ENCODE measurements at regions not wholly inside any gene's neighbourhood (a gene's known extent, or its start where the extent isn't known, plus 50 kb on each side); places are given as distances from the start of the nearest gene placed in this dataset.

DNA sequence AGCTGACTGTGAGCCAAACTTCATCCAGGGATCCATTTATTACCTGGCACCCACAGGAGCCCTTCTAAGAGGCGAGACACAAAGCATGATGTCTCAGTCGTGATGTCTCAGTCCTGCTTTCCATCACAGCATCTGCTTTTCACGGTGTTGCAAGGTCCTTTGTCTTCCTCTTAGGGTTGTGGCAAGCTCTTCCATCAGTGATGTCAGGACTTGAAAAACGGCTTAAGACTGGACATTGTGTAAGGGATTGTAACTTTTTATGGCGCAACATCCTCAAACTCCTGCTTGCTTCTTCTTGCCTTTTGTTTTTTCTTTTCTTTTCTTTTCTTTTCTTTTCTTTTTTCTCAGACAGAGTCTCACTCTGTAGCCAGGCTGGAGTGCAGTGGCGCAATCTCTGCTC lies 586.5 kb upstream of the TMEM132C start:
- H3K36me3 Mint-ChIP-seq, result no peaks in the 10 kb centered on the region
- H3K4me3 Mint-ChIP-seq, result no peak overlapping the region
- no peak overlapping the region for H3K27ac Mint-ChIP-seq

DNA sequence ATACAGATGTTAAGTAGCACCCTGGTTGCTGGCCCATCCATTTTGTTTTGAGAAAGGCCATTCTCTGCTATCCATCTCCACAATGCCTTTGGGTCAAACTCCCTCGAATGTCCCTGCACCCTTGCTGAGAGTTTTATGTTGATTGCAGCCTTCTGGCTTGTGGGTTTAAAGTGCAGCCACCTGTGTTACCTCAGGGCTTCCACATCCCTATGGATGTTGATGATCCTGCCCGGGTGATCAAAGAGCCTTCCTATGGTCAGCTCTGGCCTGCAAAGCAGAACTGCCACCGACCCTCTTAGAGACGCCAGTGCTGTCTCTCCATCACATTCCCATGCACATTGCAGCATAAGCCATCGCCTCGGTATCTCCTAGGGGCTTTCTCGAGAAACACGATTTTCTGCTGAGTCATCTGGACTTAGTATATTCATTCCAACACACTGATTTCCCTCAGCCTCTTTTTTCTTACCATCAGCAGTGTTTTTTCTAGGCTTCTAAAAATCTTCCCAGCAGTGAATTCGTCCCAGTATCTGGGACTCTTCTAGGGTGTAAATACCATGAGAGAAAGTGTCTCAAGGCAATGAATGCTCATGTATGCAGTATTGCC lies 585.7 kb upstream of the TMEM132C start:
- Mint-ChIP-seq H3K4me3 (no peak overlapping the region), H3K9me3 (ENCODE audit: low read depth) (no peaks in the 10 kb centered on the region), H3K36me3 (no peaks in the 10 kb centered on the region), H3K4me1 (ENCODE audit: low read depth) (no peaks in the 10 kb centered on the region), H3K27ac (no peak overlapping the region), H3K27me3 (no peaks in the 10 kb centered on the region)

More for the DNA sequence above, 586.5 kb upstream of the TMEM132C start:
- no peaks in the 10 kb centered on the region for H3K9me3 Mint-ChIP-seq (ENCODE audit: low read depth)
- no peaks in the 10 kb centered on the region for H3K4me1 Mint-ChIP-seq (ENCODE audit: low read depth)
- H3K27me3 Mint-ChIP-seq, result no peaks in the 10 kb centered on the region

DNA sequence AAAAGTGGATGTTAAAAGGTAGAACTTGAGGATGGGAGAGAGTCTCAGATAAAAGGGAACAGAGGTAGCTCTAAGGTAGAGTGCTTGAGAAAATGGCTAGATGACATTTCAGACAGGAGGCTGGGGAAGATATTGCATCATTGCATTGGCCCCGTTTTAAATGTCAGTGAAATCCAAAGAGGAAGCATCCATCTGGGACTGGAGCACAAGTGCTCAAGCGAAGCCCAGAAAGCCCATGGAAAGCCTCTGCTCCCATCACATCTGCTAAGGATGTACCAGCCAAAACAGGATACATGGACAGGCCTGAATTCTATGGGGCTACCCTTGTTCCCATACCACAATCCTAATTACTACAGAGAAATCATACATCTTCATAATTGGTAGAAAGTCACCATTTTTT lies 581.5 kb upstream of the TMEM132C start:
- peaks cover 1% of the 10 kb centered on the region for H3K27me3 Mint-ChIP-seq
- H3K4me3 Mint-ChIP-seq, result no peak overlapping the region
- no peaks in the 10 kb centered on the region for H3K4me1 Mint-ChIP-seq (ENCODE audit: low read depth)
- no peaks in the 10 kb centered on the region for H3K36me3 Mint-ChIP-seq
- no peak overlapping the region for H3K27ac Mint-ChIP-seq
- no peaks in the 10 kb centered on the region for H3K9me3 Mint-ChIP-seq (ENCODE audit: low read depth)

DNA sequence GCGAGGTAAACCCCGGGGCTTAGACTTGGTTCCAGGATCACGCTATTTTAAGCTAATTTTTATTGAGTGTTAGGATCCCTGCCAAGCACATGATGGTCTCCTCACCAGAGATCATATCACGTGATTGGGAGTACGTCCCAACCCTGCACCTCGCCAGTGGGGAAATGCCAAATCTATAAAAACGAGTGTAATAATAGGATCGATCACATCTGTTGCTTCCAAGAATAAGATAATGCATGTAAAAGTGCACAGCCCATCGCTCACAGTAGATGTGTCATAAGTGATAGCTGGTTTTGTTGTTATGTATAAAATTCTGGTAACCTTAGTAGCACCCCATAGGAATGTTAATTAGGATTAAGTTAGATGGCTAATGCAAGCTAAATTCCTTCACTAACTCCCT lies 581.0 kb upstream of the TMEM132C start:
- Mint-ChIP-seq H3K36me3 (no peaks in the 10 kb centered on the region), H3K27ac (no peak overlapping the region), H3K9me3 (ENCODE audit: low read depth) (no peaks in the 10 kb centered on the region), H3K27me3 (peaks cover 1% of the 10 kb centered on the region), H3K4me1 (ENCODE audit: low read depth) (no peaks in the 10 kb centered on the region), H3K4me3 (no peak overlapping the region)

DNA sequence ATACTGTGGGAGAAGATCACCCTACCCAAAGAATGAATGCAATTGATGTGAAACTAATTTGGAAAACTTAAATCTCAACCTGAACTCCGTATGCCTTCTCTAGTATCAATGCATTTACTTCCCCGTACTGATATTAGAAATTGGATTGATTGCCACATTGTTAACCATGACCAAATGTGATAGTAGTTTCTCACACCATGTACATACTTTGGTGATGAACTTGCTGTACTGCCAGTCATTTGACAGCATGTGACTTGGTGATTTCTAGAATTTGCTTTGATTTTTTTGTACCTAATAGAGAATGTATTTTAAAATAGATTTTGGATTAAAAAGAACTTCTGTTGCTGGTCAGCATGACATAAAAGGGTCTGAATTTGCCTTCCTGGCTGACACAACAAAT lies 579.8 kb upstream of the TMEM132C start:
- H3K9me3 Mint-ChIP-seq (ENCODE audit: low read depth), result no peaks in the 10 kb centered on the region
- no peaks in the 10 kb centered on the region for H3K36me3 Mint-ChIP-seq
- peaks cover 1% of the 10 kb centered on the region for H3K27me3 Mint-ChIP-seq
- no peak overlapping the region for H3K27ac Mint-ChIP-seq
- H3K4me3 Mint-ChIP-seq, result no peak overlapping the region
- no peaks in the 10 kb centered on the region for H3K4me1 Mint-ChIP-seq (ENCODE audit: low read depth)

DNA sequence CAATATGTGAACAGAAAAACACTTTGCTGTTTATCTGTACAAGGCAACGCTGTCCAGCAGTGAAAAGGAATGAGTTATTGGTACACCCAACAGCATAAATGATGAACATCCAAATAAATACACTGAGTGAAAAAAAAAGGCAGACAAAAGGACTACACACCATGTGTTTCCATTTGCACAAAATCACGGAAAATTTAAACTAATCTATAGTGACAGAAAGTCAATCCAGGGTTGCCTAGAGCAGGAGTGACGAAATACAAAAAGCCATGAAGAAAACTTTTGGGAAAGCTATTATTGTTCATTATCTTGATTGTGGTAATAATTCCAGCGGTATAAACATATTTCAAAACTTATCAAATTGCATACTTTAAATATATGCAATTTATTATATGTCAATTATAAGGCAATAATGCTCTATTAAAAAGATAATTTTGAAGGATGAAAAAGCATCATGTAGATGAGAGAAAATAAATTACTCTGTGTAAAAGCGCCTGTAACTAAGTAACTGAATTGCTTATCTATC lies 578.0 kb upstream of the TMEM132C start:
- peaks cover 1% of the 10 kb centered on the region for H3K27me3 Mint-ChIP-seq
- H3K36me3 Mint-ChIP-seq, result no peaks in the 10 kb centered on the region
- no peaks in the 10 kb centered on the region for H3K9me3 Mint-ChIP-seq (ENCODE audit: low read depth)
- no peak overlapping the region for H3K27ac Mint-ChIP-seq
- no peaks in the 10 kb centered on the region for H3K4me1 Mint-ChIP-seq (ENCODE audit: low read depth)
- no peak overlapping the region for H3K4me3 Mint-ChIP-seq

DNA sequence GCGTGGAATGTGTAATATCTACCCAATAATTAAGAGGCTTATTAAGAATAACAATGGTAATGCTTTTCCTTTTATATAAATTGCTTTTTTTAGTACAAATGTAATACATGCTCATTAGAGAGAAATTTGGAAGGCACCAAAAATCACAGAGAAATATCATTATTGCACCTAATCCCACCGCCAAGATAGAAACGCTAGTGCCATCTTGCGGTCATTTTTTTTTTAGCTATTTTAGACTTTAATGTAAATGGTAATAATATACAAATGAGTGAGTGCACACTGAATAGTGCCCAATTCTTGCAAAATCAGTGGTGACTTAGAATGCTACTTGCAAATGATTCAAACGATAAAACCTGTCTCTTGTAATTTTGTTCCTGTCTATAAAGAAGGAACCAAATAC lies 576.8 kb upstream of the TMEM132C start:
- Mint-ChIP-seq H3K9me3 (ENCODE audit: low read depth) (no peaks in the 10 kb centered on the region), H3K4me1 (ENCODE audit: low read depth) (no peaks in the 10 kb centered on the region), H3K36me3 (no peaks in the 10 kb centered on the region), H3K4me3 (no peak overlapping the region), H3K27me3 (peaks cover 1% of the 10 kb centered on the region), H3K27ac (no peak overlapping the region)

DNA sequence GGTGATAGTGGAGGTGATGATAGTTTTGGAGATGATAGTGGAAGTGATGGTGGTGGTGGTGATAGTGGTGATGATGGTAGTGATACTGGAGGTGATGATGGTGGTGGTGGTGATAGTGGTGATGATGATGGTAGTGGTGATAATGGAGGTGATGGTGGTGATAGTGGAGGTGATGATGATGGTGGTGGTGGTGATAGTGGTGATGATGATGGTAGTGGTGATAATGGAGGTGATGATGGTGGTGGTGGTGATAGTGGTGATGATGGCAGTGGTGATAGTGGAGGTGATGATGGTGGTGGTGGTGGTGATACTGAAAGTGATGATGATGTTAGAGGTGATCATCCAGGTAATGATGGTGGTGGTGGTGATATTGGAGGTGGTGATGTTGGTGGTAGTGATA lies 570.0 kb upstream of the TMEM132C start:
- Mint-ChIP-seq H3K27ac (no peak overlapping the region), H3K4me3 (no peak overlapping the region), H3K9me3 (ENCODE audit: low read depth) (peaks cover 6% of the 10 kb centered on the region), H3K27me3 (no peaks in the 10 kb centered on the region), H3K36me3 (no peaks in the 10 kb centered on the region), H3K4me1 (ENCODE audit: low read depth) (no peaks in the 10 kb centered on the region)

DNA sequence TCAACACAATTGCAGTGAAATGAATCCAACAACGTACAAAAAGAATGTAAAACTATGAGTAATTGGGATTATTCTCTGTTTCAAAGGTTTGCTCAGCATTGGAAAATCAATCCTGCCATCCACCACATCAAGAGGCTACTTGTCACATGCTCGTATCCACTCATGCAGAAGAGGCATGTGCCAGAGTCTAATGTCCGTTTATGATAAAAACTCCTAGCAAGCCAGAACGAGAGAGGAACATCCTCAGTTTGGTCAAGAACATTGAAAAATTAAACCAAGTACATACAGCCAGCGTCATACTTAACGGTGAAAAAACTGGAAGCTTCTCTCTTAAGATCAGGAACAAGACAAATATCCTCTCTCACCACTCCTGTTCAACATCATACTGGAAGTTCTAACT lies 563.9 kb upstream of the TMEM132C start:
- H3K9me3 Mint-ChIP-seq (ENCODE audit: low read depth), result peaks cover 10% of the 10 kb centered on the region
- H3K27ac Mint-ChIP-seq, result no peak overlapping the region
- no peak overlapping the region for H3K4me3 Mint-ChIP-seq

DNA sequence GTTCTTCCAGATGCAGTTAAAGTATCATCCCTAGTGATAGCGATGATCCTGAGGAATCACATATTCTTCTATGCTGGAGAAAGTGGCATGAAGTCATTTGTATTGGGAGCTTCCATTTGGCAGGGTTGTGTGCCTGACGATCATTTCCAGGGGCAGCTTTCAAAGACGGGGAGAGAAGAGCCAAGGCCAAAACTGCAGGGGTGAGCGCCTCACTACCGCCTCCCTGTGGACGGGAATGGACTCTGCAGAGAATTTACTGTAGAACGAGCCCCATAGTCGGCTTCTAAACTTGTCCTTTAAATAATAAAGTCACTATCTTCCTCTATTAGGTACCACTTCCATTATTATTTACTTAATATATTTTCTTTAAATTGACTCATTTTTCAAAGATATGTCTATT lies 555.9 kb upstream of the TMEM132C start:
- peaks cover 7% of the 10 kb centered on the region for H3K9me3 Mint-ChIP-seq (ENCODE audit: low read depth)
- no peaks in the 10 kb centered on the region for H3K36me3 Mint-ChIP-seq
- H3K27me3 Mint-ChIP-seq, result no peaks in the 10 kb centered on the region
- no peaks in the 10 kb centered on the region for H3K4me1 Mint-ChIP-seq (ENCODE audit: low read depth)
- H3K4me3 Mint-ChIP-seq, result no peak overlapping the region
- no peak overlapping the region for H3K27ac Mint-ChIP-seq

More for the DNA sequence above, 563.9 kb upstream of the TMEM132C start:
- Mint-ChIP-seq H3K27me3 (no peaks in the 10 kb centered on the region), H3K36me3 (no peaks in the 10 kb centered on the region), H3K4me1 (ENCODE audit: low read depth) (no peaks in the 10 kb centered on the region)

DNA sequence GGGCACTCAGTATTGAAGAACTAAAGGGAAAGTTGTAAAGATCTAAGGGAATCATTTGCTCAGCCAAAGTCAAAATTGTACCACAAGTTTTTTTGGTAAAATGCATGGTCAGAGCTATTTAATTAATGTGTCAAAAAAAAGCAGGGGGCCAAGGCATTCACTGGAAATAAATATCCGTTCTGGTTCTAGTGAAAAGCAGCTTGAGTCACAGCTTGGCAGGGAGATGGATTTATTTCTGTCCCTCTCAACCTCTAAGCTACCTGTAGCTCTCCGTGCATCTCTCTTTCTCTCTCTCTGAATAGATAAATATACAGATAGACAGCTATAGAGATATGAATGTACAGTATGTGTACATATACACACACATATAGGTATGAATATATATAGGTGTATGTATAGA lies 554.4 kb upstream of the TMEM132C start:
- H3K27ac Mint-ChIP-seq, result no peak overlapping the region
- H3K4me3 Mint-ChIP-seq, result no peak overlapping the region
- H3K27me3 Mint-ChIP-seq, result no peaks in the 10 kb centered on the region
- peaks cover 7% of the 10 kb centered on the region for H3K9me3 Mint-ChIP-seq (ENCODE audit: low read depth)
- H3K36me3 Mint-ChIP-seq, result no peaks in the 10 kb centered on the region
- H3K4me1 Mint-ChIP-seq (ENCODE audit: low read depth), result no peaks in the 10 kb centered on the region

DNA sequence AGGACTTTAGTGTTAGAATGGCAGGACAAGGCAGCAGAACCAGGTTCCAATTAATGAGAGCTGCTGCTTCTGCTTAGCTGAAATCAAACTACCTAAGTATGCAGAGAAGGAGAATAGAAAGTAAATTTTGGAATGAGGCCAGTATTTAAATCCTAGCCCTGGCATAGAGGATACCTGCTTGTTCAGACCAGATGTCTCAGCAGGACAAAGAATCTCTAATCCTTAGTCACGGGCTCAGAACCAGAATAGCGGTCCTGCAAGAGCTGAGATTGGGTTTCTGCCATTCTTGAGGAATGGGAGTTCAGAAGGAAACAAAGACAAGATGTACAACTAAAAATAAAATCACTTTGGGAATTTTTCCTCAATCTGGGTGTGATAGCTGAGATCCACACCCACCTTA lies 550.8 kb upstream of the TMEM132C start:
- H3K27ac Mint-ChIP-seq, result no peak overlapping the region
- H3K4me1 Mint-ChIP-seq (ENCODE audit: low read depth), result no peaks in the 10 kb centered on the region
- H3K9me3 Mint-ChIP-seq (ENCODE audit: low read depth), result no peaks in the 10 kb centered on the region
- no peaks in the 10 kb centered on the region for H3K27me3 Mint-ChIP-seq
- H3K36me3 Mint-ChIP-seq, result no peaks in the 10 kb centered on the region
- no peak overlapping the region for H3K4me3 Mint-ChIP-seq

DNA sequence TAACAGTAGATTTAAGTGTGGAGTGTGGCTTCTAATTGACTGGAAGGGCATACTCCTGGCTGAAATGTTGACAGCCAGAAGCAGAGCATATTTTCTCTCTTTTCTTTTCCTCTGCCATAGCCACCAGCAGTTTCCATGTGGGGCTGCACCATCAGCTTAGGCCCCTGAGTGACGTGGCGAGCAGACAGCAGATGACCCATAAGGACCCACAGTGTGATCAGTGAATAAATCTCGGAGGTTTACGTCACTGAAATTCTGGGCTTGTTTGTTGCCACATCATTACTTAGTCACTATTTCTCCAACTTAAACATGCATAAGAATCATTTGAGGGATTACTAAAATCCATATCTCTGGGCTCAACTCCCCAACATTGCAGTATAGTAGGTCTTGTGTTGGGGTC lies 549.7 kb upstream of the TMEM132C start:
- Mint-ChIP-seq H3K4me3 (no peak overlapping the region), H3K9me3 (ENCODE audit: low read depth) (no peaks in the 10 kb centered on the region), H3K27me3 (no peaks in the 10 kb centered on the region), H3K4me1 (ENCODE audit: low read depth) (no peaks in the 10 kb centered on the region), H3K36me3 (no peaks in the 10 kb centered on the region), H3K27ac (no peak overlapping the region)

DNA sequence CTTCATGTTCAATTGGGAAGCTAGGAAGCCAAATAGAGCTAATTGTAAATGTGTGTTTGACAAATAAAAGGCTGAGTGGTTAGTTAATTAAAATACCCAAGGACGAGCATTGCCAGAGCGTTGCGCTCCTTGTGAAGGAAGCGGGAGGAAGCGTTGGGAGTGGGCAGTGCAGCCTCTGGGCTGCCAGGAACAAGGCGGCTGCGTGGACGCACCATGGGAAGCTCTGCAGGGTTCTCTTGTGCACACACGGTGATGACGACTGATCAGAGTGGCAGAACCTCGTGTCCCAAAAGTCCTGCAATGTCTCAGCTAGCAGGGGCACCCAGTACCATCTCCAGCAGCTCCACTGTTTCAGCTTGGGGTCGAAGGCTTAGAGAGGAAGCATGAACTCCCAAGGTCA lies 546.6 kb upstream of the TMEM132C start:
- no peak overlapping the region for H3K4me3 Mint-ChIP-seq
- H3K36me3 Mint-ChIP-seq, result no peaks in the 10 kb centered on the region
- H3K9me3 Mint-ChIP-seq (ENCODE audit: low read depth), result no peaks in the 10 kb centered on the region
- H3K4me1 Mint-ChIP-seq (ENCODE audit: low read depth), result no peaks in the 10 kb centered on the region
- H3K27ac Mint-ChIP-seq, result no peak overlapping the region
- H3K27me3 Mint-ChIP-seq, result no peaks in the 10 kb centered on the region

DNA sequence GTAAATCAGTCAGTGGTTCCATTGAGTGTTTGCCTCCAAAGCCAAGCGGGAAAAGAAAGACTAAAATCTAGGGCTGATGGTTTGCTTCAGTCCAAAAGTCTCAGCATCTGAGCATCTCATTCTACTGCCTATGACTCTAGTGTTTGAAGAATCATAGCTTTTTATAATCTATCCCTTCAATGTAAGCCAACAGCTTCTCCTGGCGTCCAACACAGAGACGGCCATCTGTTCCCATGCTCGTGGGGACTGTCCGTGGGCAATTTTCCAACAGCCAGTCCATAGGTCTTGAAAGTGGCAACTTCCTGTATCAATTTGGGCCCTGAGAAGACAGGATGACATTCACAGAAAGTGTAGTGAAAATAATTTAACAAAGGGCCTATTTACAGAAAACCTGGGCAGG lies 544.4 kb upstream of the TMEM132C start:
- no peaks in the 10 kb centered on the region for H3K27me3 Mint-ChIP-seq
- H3K9me3 Mint-ChIP-seq (ENCODE audit: low read depth), result no peaks in the 10 kb centered on the region
- no peak overlapping the region for H3K27ac Mint-ChIP-seq
- no peaks in the 10 kb centered on the region for H3K4me1 Mint-ChIP-seq (ENCODE audit: low read depth)
- H3K4me3 Mint-ChIP-seq, result no peak overlapping the region
- H3K36me3 Mint-ChIP-seq, result no peaks in the 10 kb centered on the region

DNA sequence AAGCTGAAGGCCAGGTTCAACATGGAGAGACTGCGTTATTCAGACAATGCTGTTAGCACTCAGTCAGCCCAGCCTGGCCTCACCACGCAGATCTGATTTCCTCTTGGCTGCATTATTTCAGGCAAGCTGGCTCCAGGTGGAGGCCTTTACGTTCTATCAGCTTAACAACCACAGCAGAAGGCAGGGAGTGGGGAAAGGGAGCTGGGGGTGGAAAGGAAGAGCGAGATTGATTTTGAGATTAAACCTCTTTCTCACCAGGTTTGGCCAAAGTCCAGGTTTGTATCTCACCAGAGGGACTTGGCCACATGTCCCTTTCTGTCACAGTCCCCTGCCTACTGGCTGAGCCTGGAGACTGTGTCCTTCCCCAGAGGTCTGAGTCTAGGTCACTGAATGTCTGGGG lies 543.7 kb upstream of the TMEM132C start:
- H3K27ac Mint-ChIP-seq, result no peak overlapping the region

More for the DNA sequence above, 543.7 kb upstream of the TMEM132C start:
- Mint-ChIP-seq H3K36me3 (no peaks in the 10 kb centered on the region), H3K4me3 (no peak overlapping the region), H3K4me1 (ENCODE audit: low read depth) (no peaks in the 10 kb centered on the region), H3K9me3 (ENCODE audit: low read depth) (no peaks in the 10 kb centered on the region), H3K27me3 (no peaks in the 10 kb centered on the region)
